GM23248 (cell line): ENCODE measurements at regions not wholly inside any gene's neighbourhood (a gene's known extent, or its start where the extent isn't known, plus 50 kb on each side); places are given as distances from the start of the nearest gene placed in this dataset.

Experiments used
- EZH2 ChIP-seq: fragments of 200-600 bp; sonication (generic); IDR thresholded peaks from 2 replicates; pipeline ENCODE4 v1.6.1; 2018; ENCODE audit warnings: antibody characterized with exemption, mild to moderate bottlenecking; ENCODE audit not compliant: insufficient read depth, poor library complexity, severe bottlenecking
- EZH2phosphoT487 ChIP-seq: fragments of 200-600 bp; sonication (generic); IDR thresholded peaks from 2 replicates; pipeline ENCODE4 v1.6.1; 2018; ENCODE audit warnings: antibody characterized with exemption, moderate library complexity, mild to moderate bottlenecking, low read depth; ENCODE audit not compliant: insufficient read depth

DNA sequence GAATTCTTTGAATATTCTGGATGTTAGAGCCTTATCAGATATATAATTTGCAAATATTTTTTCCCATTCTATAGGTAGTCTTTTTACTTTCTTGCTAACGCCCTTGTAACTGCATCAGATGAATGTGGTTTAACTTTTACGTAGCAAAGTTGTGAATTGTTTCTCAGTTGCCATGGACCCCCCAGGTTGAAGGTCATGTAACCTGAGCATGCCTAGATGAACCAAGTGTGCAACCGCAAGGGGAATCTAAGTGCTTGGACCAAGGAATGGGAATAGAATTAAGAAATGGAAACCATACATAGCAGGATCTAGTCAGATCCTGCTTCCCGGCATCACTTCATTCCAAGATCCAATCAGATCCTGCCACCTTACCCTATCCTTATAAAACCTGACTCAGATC is 65.1 kb upstream of the TNP1 start:
- TF ChIP-seq EZH2, result no peak
- TF ChIP-seq EZH2phosphoT487, result no peak
